ENCODE measurements at regions not wholly inside any gene's neighbourhood (a gene's known extent, or its start where the extent isn't known, plus 50 kb on each side); places are given as distances from the start of the nearest gene placed in this dataset.

DNA sequence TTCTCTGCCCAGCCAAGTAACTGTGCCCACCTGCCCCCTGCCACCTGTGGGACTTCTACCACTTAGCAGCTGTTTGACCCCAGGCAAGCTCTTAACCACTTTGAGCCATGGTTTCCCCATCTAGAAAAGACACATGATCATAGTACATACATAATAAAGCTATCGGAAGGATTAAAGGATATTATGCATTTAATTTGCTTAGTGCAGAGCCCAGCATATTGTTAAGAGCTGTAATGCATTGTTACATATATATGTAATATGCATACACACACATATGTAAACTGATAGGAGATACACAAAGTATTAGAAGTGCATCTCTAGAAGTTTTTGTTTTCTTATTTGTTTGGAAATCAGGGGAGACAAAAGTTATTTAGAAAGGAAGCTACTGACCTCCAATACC, 83.5 kb upstream of the ZBTB40 start:
- in situ Hi-C loops (cut with HindIII; ENCODE audit: low sequenced_read_pairs), result no loop called here

DNA sequence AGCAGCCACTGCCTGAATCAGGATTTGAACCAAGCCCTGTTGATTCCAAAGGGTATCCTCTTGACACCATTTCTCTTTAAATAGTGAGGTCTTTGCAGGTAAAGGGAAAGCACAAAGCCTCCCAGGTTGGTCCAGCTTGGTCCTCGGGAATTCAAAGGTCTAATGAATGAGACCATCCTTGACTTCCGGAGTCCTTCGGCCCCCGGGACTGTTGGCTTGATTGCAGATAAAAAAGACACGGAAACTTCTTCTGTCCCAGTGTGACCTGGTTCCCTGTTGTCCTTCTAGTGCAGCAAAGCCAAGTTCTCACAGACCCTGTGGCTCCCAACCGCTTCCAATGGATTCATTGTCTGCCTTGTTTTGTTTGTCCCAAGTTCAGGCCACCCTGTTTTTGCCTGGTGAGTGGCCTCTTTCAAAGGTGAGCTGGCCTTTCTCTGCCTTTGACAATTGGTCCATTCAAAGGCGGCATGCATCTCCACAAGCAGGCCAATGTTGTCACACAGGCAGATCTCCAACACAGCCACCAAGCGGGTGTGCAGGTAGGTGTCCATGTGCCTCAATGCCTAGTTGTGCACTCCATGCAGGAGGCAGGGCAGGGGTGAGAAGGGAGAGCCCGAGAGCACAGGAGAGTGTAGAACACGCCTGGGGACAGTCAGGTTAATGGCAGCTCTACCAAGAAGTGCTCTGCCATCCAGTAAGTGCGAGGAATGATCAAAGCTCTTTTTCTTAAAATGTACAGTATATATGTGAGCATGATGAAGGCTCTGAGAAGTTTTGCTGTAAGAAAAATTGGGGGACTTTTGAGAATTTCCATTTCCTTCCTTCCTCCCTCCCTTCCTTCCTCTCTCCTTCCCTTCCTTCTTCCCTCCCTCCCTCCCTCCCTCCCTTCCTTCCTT, 82.1 kb upstream of the ZBTB40 start:
- in situ Hi-C loops (cut with HindIII; ENCODE audit: low sequenced_read_pairs), result loop anchor here (10.0 kb wide), 1 partner anchor 175 kb away; no protein-coding TSS in a partner anchor

DNA sequence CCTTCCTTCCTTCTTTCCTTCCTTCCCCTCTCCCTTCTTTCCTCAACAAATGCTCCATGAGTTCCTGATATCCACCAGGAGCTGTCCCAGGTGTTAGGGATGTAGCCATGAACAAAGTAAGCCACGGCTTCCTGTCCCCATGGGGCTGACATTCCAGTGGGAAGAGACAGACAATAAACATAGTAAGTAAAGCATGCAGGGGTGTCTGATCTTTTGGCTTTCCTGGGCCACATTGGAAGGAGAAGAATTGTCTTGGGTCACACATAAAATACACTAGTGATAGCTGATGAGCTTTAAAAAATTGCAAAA, 81.5 kb upstream of the ZBTB40 start:
- in situ Hi-C loops (cut with HindIII; ENCODE audit: low sequenced_read_pairs), result loop anchor here (10.0 kb wide), 1 partner anchor 175 kb away; no protein-coding TSS in a partner anchor

DNA sequence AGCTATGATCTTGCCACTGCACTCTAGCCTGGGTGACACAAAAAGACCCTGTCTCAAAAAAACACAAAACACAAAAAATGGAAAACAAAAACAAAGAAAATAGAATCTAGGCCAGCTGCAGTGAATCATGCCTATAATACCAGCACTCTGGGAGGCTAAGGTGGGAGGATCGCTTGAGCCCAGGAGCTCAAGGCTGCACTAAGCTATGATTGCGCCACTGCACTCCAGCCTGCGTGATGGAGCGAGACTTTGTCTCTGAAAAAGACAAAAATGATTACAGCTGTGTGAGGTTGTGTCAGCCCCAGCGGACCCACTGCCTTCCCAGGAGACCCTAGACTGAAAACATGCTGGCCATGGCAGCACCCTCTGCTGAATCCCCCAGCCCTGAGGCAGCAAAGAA, 80.2 kb upstream of the ZBTB40 start:
- in situ Hi-C loops (cut with HindIII; ENCODE audit: low sequenced_read_pairs), result loop anchor here (10.0 kb wide), 1 partner anchor 177 kb away; no protein-coding TSS in a partner anchor

DNA sequence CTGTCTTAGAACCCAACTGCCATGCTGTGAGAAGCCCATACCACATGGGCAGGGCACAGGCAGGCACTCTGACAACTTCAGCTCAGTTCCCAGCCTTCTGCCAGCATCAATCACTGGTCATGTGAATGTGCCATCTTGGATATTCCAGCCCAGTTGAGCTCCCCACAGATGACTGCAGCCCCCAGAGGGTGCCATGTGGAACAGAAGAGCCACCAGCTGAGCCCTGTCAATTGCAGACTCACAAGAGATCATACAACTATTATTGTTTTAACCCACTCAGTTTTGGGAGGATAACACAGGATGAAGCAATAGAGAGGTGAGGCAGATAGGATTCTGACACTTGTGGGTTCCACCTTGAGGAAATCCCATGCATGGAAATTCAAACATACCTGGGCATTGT, 78.4 kb upstream of the ZBTB40 start:
- in situ Hi-C loops (cut with HindIII; ENCODE audit: low sequenced_read_pairs), result loop anchor here (10.0 kb wide), 1 partner anchor 178 kb away; no protein-coding TSS in a partner anchor

DNA sequence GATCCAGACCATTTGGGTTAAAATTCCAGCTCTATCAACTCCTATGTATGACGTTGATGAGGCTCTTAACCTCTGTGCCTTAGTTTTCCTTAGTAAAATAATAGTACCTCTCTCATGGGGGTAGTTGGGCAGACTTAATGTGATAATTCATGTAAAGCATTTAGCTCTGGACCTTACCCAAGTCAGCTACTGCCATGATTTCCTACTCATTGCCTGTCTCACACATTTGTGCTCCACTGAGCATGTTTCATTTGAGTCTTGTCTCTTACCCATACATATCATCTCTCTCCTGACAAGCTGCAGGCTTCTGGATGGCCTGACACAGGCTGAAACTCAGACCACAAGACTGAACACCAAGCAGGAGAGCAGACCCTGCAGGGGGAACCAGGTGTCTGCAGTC, 77.7 kb upstream of the ZBTB40 start:
- in situ Hi-C loops (cut with HindIII; ENCODE audit: low sequenced_read_pairs), result loop anchor here (10.0 kb wide), 1 partner anchor 179 kb away; no protein-coding TSS in a partner anchor

DNA sequence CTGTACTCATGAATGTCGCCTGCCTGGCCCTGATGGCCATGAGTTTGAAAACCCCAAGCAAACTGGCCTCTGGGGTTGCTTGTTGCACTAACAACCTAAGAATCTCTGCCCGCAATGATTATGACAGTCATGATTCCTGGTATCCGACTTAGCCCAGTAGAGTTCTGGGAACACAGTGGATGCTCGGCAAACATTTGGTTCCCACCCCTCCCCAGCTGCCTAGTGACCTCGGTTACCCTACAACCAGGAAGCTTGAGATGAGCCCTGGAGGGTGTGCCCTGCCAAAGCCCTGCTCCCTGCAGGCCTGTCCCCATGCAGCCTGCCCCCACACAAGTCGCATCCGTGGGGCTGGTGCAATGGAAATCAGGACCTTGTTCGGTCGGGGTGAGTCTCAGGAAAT, 76.0 kb upstream of the ZBTB40 start:
- in situ Hi-C loops (cut with HindIII; ENCODE audit: low sequenced_read_pairs), result loop anchor here (5.0 to 10.0 kb wide), 3 partner anchors 77 to 447 kb away; partner anchors contain the start of gene ZBTB40

DNA sequence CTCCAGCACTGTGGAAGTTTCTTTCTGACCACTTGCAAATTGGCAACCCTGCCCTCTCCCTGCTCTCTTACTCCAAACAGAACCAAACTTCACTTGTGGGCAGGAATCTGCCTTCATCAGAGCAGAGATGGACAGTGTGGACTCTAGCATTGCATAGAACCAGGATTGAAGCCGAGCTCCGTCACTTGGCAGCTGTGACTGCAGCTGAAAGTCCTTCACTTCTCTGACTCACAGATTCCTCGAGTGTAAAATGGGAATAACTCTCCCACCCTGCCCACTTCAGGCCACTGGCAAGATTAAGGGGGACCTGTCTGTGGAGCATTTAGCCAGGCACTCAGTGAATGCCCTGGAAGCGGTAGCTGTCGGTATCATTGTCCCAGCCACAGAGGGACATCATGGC, 75.7 kb upstream of the ZBTB40 start:
- in situ Hi-C loops (cut with HindIII; ENCODE audit: low sequenced_read_pairs), result loop anchor here (5.0 to 10.0 kb wide), 3 partner anchors 76 to 446 kb away; partner anchors contain the start of gene ZBTB40

DNA sequence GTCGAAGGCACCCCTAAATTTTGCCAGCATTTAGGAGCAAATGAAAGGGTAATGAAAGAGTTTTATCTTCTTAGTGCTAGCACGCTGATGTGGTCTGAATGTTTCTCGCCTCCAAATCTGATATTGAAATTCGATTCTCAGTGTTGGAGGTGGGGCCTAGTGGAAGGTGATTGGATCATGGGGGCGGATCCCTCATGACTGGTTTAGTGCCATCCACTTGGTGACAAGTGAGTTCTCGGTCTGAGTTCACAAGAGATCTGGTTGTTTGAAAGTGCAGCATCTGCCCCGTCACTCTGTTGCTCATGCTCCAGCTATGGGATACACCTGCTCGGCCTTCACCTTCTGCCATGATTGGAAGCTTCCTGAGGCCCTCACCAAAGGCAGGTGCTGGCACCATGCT, 75.1 kb upstream of the ZBTB40 start:
- in situ Hi-C loops (cut with HindIII; ENCODE audit: low sequenced_read_pairs), result loop anchor here (5.0 to 10.0 kb wide), 3 partner anchors 76 to 446 kb away; partner anchors contain the start of gene ZBTB40

DNA sequence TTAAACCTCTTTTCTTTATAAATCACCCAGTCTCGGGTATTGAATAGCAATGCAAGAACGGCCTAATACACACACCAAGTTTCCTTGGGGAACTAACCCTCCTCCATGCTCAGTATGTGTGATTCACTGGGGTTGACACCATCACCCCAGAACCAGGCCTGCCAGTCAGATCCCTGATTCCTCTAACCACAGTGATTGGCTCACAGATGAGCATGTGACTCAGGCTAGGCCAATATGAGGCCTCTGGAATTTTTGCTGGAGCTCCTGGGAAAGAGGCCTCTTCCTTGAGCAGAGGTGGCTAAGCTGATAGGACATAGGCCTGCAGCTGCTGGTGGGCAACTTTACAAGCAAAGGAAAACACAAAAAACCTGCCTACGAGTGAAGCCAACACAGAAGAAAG, 74.7 kb upstream of the ZBTB40 start:
- in situ Hi-C loops (cut with HindIII; ENCODE audit: low sequenced_read_pairs), result loop anchor here (5.0 to 10.0 kb wide), 3 partner anchors 75 to 445 kb away; partner anchors contain the start of gene ZBTB40

DNA sequence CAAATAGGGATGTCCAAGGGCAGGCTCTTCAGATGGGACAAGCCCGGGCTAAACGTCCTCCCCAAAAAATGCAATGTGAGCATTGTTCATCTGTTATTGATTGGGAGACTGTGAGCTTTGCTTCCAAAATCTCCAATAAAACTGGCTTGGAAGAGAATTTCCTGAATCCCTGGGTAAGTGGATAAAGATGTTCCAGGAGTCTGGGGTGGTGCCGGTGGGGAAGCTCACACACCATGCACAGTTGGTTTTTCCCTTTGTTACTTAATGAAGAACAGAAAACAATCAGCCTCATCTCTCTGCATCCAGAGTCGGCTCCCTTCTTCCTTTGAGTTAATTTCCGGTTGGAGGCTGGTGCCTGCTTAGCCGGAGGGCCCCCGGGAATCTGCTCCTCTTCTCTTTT, 72.1 kb upstream of the ZBTB40 start:
- in situ Hi-C loops (cut with HindIII; ENCODE audit: low sequenced_read_pairs), result loop anchor here (5.0 to 10.0 kb wide), 3 partner anchors 73 to 443 kb away; partner anchors contain the start of gene ZBTB40

DNA sequence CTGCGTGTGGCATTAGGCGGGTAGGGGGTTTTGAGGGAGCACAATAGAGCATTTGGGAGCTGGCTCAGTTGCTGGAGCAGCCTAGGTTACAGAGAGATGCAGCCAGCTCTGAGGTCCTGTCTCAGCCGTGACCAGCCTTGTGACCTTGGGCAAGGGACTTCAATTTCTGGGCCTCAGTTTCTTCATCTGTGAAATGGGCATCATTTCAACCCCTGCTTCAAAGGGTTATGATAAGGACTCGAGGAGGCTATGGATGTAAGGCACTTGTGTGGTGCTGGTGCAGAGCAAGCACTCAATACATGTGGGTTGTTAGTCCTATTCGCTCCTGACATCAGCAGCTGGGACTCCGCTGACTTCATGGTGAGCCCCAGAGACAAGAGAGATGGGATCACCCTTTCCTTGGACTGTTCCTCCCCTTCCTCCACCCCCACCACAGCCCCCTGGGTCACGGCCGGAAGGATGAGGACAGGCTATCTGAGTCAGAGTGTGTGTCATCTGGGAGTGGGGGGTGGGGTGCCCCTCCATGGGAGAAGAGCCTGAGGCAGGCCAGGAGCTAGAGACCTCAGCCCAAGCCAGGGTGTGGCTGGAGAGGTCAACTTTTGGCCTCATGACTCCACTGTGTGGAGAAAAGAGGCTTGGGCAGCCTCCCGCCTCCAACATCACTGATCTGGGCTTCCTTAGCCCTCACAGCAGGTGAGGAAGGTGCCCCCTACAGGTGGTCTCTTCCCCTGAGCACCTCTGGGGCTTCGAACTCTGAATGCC, 71.4 kb upstream of the ZBTB40 start:
- in situ Hi-C loops (cut with HindIII; ENCODE audit: low sequenced_read_pairs), result no loop called here

DNA sequence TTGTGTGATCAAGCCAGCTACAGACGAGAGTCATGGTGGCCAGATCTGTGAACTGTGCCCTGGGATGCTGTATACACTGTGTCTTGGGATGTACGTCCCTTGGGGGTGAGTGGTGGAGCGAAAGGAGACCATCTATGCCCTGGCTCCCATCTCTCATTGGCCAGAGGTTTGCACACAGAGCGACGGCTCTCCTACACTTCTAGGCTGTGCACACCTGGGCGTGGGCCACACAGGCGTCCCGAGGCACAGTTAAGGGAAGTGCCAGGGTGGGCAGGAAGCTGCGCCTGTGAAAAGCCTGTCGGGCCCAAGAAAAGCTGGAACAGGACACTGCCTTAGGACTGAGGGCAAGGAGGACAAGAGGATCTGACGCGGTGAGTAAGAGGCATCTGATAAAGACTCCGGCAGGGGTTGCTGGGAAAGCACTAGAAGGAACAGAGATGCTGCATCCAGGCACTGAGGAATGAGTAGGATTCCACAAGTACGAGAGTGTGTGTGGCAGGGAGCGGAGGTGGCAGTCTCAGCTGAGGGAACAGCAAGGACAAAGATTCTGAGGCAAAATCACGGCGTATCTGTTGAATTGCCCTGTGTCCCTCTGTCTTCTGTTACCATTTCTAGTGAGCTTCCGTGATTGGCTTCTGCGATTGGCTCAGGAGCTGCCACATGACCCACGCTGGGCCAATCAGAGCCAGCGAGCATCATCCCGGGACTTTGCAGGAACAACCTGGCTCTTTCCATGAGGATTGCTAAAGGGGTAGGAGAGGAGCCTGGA, 67.9 kb upstream of the ZBTB40 start:
- in situ Hi-C loops (cut with HindIII; ENCODE audit: low sequenced_read_pairs), result no loop called here

DNA sequence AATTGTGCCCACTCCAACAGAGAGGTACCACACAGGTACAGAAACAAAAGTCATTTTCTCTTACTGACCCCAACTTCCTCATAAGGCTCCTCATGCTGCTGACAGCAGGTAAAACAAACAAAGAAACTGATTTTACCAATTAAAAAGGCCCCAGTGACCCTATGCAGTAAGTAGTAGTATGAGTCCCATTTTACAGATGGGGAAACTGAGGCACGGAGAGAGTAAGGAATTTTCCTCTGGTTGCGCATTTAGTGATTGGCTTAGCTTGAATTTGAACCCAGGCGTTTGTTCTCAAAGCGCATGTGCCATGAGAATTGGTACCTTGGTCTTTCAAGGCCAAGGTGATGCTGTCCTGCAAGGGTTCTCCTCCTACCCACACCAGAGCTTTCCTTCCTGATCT, 66.1 kb upstream of the ZBTB40 start:
- in situ Hi-C loops (cut with HindIII; ENCODE audit: low sequenced_read_pairs), result loop anchor here (5.0 kb wide), 2 partner anchors 68 to 107 kb away; no protein-coding TSS in a partner anchor

DNA sequence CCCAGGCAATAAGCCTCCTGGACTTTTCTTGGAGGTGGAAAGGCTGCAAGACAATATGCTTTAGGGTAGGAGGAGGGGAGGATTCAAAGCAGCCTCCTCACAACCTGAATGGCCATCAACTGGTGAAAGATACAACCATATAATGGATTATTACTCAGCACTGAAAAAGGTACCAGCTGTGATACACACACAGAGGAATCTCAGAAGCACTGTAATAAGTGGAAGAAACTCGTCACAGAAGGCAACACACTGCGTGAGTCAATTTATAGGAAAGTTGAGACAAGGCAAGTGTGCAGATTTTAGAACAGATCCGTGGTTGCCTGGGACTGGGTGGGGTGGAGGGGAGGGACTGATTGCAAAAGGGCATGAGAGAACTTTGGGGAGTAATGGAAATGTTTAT, 64.9 kb upstream of the ZBTB40 start:
- in situ Hi-C loops (cut with HindIII; ENCODE audit: low sequenced_read_pairs), result loop anchor here (5.0 kb wide), 2 partner anchors 69 to 106 kb away; no protein-coding TSS in a partner anchor

DNA sequence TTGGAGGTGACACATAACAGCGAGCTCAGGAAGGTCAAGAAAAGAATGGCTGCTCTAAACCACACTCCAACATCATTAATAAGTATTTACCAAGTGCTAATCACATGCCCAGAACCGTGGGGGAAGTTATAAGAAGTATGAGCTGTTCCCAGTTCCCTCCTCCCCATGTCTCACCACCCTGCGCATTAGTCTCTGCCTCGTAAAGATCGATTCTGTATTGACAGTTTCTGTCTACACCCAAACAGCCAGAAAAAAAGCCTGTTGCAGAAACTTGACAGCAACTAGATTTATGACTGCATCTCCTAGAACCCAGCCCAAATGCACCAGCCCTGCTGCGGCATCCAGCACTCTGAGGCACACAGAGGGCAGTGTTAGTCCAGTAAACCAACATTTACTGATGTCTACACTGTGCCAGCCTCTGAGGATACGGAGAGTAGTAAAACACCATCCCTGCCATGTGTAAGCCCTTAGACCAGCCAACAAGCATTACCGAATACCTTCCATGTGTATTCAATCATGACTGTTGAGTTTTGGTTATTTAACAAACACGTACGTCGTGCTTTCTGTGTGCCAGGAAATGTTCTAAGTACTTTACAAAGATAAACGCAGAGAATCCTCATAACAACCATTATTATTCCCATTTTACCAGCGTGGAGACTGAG, 63.6 kb upstream of the ZBTB40 start:
- in situ Hi-C loops (cut with HindIII; ENCODE audit: low sequenced_read_pairs), result loop anchor here (5.0 kb wide), 2 partner anchors 71 to 104 kb away; no protein-coding TSS in a partner anchor

DNA sequence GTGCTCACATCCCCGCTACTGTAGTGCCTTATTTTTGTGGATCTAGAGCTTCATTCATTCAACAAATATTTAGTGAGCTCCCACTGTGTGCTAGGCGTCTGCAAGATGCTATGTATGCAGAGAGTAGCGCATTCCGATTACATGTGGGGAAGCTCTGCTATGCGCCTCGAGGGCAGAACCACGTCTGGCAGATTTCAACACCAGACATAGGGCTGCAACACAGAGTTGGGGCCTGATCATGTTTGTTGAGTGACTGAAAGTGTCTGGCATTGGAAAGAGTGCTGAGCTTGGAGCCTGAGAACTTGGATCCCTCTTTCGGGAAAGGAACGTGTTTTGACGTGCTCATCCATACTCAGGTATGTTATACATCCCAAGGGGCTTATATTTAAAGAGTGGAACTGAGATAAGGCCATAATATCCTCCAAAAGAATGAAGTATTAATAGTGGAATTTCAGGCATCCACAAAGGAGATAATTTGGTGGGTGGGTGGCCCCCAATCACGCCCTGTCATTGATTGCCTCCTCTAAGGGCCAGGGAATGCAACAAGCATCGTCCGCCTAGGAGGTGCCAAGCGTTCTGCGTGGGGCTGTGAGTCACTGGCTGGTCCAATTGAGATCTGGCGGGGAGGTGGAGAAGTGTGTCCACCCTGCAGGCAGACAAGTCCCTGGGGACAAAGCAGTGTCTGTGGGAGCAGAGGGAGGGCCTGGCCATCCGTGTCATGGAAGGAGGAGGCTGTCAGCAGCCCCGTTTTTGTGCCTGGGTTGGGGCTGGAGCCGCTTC, 62.8 kb upstream of the ZBTB40 start:
- in situ Hi-C loops (cut with HindIII; ENCODE audit: low sequenced_read_pairs), result loop anchor here (5.0 kb wide), 2 partner anchors 72 to 103 kb away; no protein-coding TSS in a partner anchor

DNA sequence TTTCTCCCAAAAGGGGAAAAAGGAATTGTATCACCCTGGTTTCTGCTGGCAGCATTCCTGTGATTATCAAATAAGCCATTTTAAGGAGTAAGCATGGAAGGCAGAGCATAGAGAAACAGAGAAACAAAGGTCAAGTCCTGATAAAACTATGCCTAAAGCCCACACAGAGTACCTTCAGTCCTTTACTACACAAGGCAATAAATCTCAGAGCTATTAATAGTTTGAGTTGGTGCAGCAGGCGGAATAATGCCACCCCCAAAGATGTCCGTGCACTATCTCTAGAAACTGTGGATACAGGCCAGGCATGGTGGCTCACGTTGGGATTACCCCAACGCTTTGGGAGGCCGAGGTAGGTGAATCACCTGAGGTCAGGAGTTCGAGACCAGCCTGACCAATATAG, 58.1 kb upstream of the ZBTB40 start:
- in situ Hi-C loops (cut with HindIII; ENCODE audit: low sequenced_read_pairs), result no loop called here
